Esophagus mucosa (tissue), 1 donor: ENCODE measurements at regions not wholly inside any gene's neighbourhood (a gene's known extent, or its start where the extent isn't known, plus 50 kb on each side); places are given as distances from the start of the nearest gene placed in this dataset.

Experiments used
- ATAC-seq: fragments of 200-7000 bp; cut with Tn5 transposase; one replicate; pipeline ENCODE4 v1.9.1; 2020
- donor health status: DM: yes; HTN: yes; CAD: no.

GRCh38 chr11:71309181-71309580 is 56.8 kb upstream of the SHANK2 start:
- ATAC-seq = no peak

- ATAC-seq = no peak
Measured at GRCh38 chr11:71307811-71308645, 55.7 kb upstream of the SHANK2 start.

DNA sequence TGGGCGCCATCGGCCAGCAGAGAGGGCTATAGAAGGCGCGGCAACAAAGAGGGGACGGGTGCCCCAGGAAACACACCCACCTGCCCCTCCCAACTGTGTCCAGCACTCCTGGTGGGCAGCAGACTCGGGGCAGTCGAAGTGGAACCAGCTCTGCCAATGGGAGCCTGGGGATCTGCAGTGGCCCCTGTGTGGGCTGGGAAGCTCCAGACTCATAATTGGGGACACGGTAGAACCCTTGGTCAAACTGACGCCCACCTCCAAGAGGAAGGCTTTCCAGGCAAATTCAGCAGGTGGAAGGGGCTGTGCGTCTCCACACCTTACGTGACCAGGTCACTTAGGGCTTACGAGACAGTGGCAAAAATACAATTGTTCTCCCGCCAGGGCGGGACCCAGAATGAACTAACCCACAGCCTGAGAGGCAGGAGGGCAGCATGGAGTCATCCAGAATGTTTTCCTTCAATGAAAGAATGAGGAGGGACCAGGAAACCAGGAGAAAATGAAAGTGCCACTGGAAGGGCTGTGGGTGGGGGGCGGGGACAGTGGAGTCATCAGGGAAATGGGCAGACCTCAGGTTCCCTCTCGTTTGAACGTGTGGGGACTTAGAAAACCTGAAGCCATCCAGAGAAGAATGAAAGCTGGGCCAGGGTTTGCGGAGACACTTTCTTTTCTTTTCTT is 53.2 kb upstream of the SHANK2 start:
- no peak for ATAC-seq

- ATAC-seq = no peak
Measured at GRCh38 chr11:71305041-71305440, 52.7 kb upstream of the SHANK2 start.

DNA sequence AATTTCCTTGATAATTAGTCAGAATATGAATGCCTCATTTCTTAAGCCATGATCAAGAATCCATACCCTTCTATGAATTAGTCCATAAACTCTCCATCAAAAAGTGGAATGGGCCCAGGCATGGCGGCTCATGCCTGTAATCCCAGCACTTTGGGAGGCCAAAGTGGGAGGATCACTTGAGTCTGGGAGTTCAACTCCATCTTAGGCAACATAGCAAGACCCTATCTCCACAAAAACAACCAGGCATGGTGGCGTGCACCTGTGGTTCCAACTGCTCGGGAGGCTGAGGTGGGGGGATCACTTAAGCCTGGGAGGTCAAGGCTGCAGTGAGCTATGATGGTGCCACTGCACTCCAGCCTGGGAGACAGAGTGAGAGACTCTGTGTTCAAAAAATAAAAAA is 52.1 kb upstream of the SHANK2 start:
- no peak for ATAC-seq

GRCh38 chr11:71304045-71304444 is 51.7 kb upstream of the SHANK2 start:
- ATAC-seq = no peak

- no peak for ATAC-seq
Measured at GRCh38 chr11:71302911-71303310, 50.5 kb upstream of the SHANK2 start.

- no peak for ATAC-seq
Measured at GRCh38 chr11:71302534-71302909, 50.1 kb upstream of the SHANK2 start.
